Stimulated activated CD4-positive, alpha-beta T cell treated with anti-CD3 and anti-CD28 coated beads, Interleukin-1b, Interleukin-23, amount 100 ng/mL, for 1 hour (primary cell): ENCODE measurements at regions not wholly inside any gene's neighbourhood (a gene's known extent, or its start where the extent isn't known, plus 50 kb on each side); places are given as distances from the start of the nearest gene placed in this dataset.

ENCODE experiments used
- DNase-seq, 2 donors: peaks; one replicate each; pipeline ENCODE4 v3.0.0-alpha.2; 2020; ENCODE audit warnings: low read depth in 2 of 2

DNA sequence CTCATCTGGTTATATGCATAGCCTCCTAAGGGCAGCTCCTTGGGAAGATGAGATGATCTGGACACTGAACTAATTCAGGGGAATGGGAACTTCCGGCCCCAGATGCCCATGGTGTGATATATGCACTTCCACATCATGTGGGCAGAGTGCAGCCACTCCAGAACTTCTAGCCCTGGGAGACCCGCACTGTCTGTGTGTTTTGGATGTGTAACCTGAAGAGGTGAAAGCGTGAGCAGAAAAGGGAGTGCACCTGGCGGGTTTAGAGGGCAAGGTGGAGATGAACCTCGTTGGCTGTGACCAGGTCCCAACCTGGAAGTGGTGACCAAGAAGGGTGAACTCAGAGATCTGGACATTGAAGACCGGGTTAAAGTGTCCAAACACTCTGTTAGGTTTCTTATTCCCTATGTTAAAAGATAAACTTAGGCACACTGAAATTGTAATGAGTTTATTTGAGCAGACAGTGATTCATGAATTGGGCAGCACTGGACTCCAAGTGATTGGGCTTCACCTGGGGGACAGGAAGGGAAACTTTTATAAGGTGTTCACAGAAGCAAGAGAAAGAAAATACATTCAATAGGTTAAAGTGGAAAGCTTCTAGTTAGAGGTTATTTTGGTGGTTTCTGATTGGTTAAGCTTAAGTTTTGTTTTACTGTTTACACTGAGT is 296.2 kb upstream of the SKOR2 start:
- no peak for DNase-seq

DNA sequence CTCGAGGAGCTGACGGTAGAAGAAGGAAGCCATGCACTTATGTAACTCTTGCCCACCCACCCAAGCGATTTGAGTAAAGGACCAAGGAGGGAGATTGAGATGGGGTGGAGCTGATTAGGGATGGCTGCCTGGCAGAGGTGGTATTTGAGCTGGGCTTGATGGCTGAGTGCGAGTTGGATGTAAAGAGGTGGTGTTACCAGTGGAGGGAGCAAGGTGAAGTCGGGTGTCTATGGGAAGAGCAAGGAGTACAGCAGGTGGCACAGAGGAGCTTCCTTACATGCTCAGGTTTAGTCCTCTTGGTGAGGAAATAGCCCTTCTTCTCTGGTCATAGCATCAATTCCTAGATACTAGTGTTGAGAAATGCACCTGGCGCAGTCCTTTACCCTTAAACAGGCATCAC is 294.2 kb upstream of the SKOR2 start:
- DNase-seq: no peak

DNA sequence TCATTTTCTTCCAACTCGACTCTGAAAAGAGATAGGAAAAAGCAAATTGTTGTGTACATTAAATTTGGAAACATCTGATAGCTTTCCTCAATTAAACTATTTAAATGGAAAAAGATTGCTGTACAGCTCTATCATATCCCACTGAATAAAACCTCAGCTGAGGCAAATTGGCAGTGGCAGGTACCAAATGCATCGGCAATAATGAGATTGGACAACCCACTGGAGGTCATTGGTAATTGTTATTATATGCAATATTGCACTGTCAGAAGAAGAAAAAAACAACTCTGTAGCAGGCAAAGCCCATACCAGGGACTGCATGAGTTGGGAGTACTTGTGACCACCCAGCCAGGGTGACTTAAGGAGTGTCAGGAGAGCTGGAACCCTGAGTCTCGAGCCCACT is 291.6 kb upstream of the SKOR2 start:
- no peak for DNase-seq

DNA sequence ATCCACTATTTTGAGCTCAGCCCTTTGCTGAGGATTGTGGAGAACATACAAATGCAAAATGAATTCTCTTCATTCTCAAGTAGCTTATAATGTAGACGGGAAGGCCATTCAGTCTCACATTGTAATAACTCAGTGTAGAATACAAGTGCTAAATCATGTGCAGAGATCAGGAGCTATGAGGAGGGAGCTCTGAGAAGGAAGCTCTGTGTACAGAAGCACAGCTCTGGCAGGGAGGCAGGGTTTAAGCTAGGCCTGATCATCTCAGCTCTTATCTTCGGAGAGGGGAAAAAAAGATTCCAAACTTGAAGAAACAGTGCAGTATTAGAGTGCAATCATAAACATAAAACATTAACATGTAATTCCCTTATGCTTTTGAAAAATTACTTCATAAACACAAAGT is 291.1 kb upstream of the SKOR2 start:
- no peak for DNase-seq

DNA sequence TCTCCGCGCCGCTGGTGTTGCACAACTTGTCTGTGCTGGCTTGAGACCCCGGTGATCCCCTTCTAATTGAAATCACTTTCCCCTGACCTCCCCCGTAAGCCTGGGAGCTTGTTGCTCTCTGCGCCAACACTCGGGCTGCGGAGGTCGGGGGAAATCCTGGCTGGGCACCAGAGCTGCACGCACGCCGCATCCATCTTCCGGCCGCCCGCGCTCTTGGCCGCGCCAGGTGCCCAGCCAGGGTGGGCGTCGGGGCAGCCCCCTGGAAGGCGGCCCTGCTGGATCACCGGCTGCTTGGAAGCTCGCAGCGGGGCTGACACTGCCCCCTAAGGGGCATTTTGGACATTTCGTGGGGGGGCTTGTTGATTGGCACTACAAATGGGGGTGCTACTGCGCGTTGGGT is 280.3 kb upstream of the SKOR2 start:
- DNase-seq: no peak

DNA sequence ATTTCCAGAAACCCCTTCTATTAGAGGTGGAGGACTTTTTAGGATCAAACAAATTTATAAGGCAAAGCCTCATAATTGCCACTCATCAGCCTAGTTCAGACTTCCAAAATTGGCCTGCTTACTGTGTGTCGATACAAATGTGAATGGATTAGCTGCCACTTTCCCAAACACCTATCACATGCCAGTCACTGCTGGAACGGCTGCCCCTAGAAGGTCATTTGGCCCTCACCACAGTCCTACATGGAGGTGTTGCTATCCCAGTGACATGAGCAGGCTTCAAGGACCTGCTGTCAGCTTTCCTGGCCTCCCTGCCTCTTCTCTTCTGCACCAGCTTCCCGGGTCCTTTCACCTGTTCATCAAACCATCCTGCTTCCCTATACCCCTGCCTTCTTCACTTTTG is 279.2 kb upstream of the SKOR2 start:
- no peak for DNase-seq

DNA sequence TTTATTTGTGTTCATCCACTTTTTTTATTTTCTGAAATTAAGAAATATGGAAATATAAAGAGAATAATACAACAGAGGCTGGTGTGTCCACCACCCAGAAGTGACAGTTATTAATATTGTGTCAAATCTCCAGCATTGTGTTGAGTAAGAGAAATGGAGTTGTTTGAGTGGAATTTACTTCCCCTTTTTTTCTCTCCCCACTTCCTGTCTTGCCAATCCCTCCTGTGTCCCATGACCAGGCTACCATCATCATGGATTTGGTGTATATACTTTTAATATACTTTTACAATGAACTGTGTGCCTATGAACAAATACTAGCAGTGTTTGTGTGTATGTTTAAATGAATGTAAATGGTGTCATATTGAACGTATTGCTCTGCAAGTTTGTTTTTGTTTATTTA is 276.9 kb upstream of the SKOR2 start:
- no peak for DNase-seq

DNA sequence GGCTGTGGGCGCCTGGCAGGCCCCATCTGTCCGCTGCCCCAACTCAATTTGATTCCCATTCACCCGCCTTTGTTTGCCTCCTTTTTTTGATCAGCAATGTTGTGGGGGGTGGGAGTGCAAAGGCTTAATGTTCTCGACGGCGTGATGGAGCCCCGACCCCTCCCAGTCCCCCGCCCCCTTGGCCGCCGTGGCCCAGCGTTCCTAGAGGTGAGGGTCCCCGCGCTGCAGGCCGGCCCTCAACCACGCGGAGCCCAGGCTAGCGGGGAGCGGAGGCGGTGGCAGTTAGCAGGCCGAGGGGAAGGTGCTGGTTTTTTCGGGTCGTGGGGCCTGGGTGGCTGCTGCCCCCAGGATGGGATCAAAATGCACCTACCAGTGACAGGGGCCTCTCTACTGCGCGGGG is 274.7 kb upstream of the SKOR2 start:
- DNase-seq: no peak

DNA sequence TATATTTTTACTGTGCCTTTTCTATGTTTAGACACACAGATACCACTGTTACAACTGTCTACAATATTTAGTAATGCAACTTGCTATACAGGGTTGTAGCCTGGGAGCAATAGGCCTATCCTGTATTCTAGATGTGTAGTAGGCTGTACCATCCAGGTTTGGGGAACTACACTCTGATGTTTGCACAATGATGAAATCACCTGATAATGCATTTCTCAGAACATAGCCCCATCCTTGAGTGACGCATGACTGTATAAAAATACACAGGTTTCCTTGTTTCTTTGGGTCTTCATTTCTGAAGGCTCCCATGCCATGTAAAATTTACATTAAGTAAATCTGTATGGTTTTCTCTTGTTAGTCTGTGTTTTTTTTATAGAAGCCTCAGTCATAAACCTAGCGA is 270.9 kb upstream of the SKOR2 start:
- DNase-seq: no peak

DNA sequence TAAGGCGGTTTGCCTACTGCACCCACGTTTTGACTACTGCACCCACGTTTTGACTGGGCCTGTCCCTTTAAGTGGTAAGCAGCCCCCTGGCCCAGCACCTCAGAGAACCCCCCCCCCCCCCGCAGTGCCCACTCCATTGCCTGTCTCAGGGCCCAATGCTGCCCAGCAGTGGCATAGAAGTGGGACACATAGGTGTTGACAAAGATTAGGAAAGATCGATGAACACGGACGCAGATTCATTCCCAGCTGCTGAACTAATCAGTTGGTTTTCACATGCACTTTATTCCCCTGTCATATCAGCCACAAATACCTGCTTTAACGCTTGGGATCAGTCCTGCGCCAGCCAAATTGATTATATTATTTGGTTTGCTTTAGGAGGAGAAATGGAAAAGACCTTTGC is 268.8 kb upstream of the SKOR2 start:
- no peak for DNase-seq

DNA sequence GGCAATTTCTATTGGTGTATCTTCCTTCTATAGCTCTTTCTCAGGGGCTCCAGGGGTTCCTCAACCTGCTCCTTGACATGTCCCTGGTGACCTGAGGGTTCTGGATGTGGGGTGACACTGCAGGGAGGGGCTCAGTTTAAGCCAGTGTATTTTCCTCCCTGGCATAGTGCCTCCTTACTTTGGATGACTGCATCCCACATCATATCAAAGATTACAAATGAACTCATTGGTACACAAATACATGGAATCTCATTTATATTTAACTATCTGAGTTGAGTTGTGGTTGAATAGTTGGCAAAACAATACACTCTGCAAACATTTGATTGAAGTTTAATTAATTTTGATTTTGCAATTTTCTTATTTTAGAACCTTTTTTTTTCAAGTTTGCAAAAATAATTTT is 268.2 kb upstream of the SKOR2 start:
- DNase-seq: no peak

DNA sequence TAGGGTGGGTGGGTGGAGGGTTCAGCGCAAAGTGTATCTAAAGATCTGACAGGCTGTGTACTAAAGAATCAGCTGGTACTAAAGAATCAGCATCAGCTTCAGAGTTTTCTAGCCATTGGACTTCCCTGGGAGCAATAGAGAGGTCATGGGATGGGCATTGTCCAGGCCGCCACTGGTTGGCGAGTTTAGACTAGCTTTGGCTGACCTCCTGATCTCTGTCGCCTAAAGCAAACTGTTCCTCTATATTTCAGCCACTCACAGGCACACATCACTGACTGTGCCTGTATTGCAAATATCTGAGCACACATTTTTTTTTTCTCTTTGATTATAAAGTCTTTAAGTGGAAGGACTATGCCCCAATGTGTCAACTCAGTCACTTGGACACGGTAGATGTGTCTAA is 267.8 kb upstream of the SKOR2 start:
- DNase-seq: no peak

DNA sequence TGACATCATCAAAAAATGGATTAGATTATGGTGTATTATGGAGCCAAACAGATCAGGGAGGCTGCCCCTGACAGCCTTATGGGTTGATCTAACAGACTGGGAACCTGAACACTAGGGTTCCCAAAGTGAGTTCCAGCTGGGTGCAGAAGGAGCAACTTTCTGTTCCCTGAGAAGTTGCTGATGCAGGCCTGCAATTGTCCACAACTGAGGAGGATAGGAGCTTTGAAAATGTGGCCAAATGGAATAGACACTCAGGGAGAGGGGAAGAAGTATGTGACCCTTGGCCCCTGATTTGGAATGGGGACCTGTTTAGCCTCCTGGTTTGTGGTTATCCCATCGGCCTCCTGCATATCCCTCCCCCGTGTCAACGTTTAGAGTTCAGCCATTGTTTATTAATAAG is 262.2 kb upstream of the SKOR2 start:
- DNase-seq: no peak

DNA sequence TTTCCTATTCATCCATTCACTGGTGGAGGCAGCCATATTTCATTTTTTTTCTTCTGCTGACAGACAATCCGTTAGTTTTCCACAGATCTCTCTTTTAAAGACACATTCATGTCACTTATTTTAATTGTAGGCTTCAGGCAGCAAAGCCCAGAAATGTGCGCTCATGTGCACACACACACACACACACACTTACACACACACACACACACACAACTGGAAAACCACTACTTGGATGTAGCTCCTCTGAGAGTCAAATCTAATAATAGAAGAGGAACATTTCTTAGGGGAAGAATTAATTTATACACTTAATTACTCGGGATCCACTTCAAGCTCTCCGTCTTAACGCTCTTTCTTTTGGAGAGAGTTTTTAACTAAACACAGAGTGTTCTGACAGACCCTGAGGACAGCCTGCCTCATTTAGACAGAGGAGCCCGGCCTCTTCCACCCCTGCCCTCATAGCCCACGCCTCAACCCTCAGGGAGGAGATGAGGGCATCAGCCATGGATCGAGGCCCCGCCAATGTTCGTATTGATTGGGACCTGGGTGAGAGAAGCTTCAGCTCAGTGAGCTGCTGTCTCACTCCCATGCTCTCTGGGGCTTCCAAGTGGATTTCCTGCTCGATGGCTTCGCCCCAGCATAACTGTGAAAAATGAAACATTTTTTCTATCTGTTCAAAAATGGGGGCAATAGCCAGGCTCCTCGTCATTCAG is 261.4 kb upstream of the SKOR2 start:
- DNase-seq: no peak

DNA sequence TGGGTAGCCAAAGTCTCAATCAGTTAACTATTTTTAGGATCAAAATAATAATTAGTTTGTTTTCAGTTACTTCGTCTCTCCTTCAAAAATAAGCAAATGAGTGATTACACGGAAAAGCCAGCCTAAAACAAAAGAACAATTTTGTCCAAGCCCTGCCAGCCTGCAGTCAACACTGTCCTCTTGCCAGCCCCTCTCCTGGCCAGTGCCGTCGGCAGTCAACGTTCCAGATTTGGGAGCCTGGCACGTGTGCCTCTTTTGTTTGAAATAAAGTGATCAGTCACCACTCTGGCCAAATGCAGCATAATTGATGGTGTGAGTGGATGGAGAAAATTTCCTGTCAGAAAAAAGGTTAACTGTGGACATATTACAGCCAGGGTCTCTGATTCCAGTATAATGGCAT is 260.6 kb upstream of the SKOR2 start:
- DNase-seq: no peak

DNA sequence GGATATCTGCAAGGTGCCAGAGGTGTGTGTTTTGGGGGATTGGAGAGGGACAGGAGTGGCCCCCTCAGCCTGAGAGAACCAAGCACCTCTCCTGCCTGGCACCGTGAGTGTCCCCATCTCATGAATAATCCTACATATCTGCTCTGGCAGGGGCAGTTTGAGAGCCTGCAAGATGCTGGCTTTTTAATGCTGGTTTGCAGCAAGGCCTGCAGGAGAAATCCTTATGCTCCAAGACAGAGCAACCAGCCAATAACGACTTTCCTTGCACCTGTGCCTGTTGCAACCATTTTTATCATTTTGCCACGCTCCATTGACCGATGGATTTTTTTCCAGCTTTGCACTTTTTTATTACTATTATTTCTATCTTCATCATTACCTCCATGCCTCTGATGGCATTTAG is 259.4 kb upstream of the SKOR2 start:
- DNase-seq: no peak

DNA sequence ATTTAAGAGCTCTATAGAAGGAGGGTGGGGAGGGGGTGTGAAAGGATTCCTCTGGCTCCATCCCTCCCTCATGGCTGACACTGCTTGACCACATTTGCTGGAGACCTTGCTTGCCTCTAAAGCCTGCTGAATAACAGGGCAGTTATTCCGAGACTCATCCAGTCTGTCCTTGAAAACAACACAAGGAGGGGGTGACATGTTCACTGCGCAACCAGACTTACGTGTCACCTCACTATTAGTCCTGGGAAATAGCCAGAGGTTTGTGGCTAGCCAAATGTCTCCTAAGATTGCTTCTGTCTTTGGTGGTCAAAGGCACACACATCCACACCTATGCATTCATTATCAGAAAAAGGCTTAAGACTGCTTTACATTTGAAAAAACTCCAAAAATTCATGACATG is 256.2 kb upstream of the SKOR2 start:
- DNase-seq: no peak

DNA sequence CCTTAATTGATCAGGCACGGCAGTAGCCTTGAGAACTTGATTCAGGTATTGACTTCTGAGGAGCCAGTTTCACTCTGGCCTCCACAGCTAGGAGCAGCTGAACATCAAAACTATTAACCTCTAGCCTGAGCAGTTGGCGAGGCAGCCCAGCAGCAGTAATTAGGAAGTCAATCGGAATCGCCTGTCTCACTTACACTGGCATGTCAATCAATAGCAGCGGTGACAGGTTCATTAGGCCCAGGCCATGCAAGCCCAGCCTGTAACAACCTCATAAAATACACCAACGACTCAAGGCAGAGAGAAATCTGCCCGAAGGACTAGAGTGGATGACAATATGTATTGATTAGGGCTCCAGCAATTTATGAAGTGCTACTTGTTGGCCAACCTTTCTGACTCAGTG is 255.4 kb upstream of the SKOR2 start:
- no peak for DNase-seq

DNA sequence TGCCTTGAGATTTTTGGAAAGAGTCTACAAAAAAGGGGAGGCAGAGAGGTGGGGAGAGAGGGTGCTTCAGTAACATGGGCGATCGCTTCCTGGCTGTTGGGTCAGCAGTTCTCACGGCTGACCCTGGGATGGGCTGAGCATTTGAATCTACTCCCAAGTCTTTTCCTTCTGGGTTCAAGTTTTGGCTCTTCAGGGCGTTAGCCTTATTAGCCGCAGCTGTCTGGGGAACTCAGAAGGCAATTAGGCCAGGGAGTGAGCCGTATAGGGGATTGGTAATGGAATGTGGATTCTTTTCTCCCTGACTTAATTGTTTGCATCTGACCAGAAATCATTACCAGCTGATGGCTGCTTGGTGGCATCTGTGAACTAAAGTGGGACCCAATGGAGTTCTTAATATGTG is 250.5 kb upstream of the SKOR2 start:
- DNase-seq: no peak

DNA sequence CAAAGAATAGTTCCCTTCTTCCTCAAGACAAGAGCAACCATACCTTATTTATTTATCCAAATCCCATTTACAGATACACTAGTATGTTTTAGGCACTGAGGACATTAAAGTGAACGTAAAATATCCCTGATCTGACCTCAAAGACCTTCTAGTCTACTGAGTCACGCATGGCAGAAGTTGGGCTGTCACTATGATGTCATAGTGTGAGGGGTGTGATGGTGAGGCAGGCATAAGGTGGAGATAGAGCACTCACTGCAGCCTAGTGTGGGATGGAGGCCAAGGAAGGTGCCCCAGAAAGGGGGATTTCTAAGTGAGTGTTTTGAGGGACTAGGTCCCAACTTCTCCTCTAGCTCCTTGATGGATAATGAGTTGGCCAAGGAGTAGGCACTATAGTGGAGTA is 249.5 kb upstream of the SKOR2 start:
- no peak for DNase-seq

DNA sequence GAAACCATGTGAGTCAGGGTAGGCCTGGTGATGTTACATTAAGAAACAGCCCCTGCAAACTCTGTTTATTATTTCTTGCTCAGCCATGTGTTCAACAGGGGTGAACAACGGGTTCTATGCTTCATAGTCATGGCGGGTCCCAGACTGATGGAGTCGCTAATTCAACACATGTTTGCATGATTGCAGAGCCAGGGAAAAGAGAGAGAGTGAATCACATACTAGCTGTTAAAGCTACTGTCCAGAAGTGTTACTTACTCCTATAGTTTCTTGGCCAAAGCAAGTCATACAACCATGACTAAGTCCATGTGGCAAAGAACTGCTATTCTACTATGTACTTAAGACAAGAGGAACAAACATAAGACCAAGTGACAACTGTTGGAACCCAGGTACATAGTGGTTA is 241.2 kb upstream of the SKOR2 start:
- no peak for DNase-seq

DNA sequence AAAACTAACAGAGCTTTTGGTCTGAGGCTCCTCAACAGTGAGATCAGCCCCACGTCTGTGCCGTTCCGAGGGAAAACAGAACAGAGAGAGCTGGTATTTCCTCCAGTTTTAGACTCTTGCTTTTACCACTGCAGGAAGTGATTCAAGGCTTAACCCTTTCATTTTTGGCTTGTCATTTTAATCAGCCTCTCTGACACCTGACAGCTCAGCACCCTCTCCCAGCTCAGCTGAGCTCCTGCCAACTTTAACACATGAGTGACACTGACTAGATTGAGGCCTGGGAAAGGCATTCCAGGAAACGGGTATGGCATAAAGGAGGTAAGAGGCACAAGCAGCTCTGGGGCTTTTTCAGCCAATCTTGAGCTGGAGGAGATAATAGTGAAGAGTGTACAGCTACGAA is 239.4 kb upstream of the SKOR2 start:
- DNase-seq: no peak

DNA sequence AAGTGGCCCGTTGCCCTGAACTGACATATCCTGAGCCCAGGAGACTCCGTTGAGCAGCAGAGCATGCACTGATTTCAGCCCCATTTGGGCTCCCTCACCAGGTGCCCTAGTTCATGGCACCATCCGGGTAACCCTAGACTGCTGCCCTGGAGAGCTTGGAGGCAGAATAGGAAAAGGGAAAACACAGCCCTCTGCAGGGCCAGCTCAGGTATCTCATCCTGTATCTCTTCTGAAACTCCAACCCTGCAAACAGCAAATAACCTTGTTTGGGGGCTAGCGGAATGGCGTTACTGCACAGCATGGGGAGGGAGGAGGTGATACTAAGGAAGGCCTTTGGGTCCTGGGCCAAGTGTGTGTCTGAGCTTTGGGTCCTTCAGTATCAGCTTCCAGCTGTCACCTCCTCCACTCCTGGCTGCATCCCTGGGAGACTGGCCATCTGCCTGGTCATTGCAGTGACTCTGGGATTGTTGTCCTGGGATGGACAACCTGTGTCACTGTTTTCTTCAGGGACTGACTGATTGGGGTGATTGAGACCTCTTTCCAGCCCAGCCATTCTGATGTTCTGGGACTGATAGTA is 233.8 kb upstream of the SKOR2 start:
- DNase-seq: no peak

DNA sequence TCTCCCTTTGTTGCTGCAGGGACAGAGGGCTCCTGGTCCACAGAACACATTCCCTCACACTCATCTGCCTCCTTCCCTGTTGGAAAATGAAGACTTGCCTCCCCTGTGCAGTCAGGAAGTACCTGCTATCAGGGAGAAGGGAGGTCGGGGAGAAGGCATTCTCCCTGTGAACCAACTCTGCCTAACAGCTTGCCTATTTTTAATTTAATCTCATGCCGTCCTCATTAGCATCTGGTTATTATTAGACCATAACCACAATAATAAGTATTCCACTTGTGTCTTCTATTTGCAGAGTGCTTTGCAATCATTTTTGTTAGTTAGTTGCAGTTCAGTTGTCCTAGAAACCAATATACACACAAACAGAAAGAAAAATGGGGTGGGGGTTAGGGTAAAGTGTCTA is 232.6 kb upstream of the SKOR2 start:
- DNase-seq: no peak
